ENCODE measurements at regions not wholly inside any gene's neighbourhood (a gene's known extent, or its start where the extent isn't known, plus 50 kb on each side); places are given as distances from the start of the nearest gene placed in this dataset.

- DNase-seq (ENCODE audit: low read depth), result no peak
- no peak for TF ChIP-seq CTCF (IDR thresholded peaks at IDR 0.05; ENCODE audit: insufficient read depth, low read depth, low read length, missing control alignments)
- no peak overlapping the region for H3K4me3 ChIP-seq (ENCODE audit: low read length)
Measured at GRCh38 chr6:147911686-147912085, 403.2 kb downstream of the SAMD5 start.

- DNase-seq (ENCODE audit: low read depth), result no peak
- TF ChIP-seq CTCF (IDR thresholded peaks at IDR 0.05; ENCODE audit: insufficient read depth, low read depth, low read length, missing control alignments), result no peak
- H3K4me3 ChIP-seq (ENCODE audit: low read length), result no peak overlapping the region
Measured at GRCh38 chr6:147922799-147923198, 414.3 kb downstream of the SAMD5 start.

GRCh38 chr6:147924598-147924997 is 416.1 kb downstream of the SAMD5 start:
- no peak for DNase-seq (ENCODE audit: low read depth)
- TF ChIP-seq CTCF (IDR thresholded peaks at IDR 0.05; ENCODE audit: insufficient read depth, low read depth, low read length, missing control alignments), result no peak
- no peak overlapping the region for H3K4me3 ChIP-seq (ENCODE audit: low read length)

- no peak for DNase-seq (ENCODE audit: low read depth)
- no peak overlapping the region for H3K4me3 ChIP-seq (ENCODE audit: low read length)
- TF ChIP-seq CTCF (IDR thresholded peaks at IDR 0.05; ENCODE audit: insufficient read depth, low read depth, low read length, missing control alignments), result no peak
Measured at GRCh38 chr6:147925826-147926225, 416.8 kb upstream of the SASH1 start.

- no peak overlapping the region for H3K4me3 ChIP-seq (ENCODE audit: low read length)
- TF ChIP-seq CTCF (IDR thresholded peaks at IDR 0.05; ENCODE audit: insufficient read depth, low read depth, low read length, missing control alignments), result no peak
- peak; percentile 76 for DNase-seq (ENCODE audit: low read depth)
Measured at GRCh38 chr6:147930745-147931144, 411.9 kb upstream of the SASH1 start.

- no peak for DNase-seq (ENCODE audit: low read depth)
- TF ChIP-seq CTCF (IDR thresholded peaks at IDR 0.05; ENCODE audit: insufficient read depth, low read depth, low read length, missing control alignments), result no peak
- no peak overlapping the region for H3K4me3 ChIP-seq (ENCODE audit: low read length)
Measured at GRCh38 chr6:147933224-147933623, 409.4 kb upstream of the SASH1 start.

GRCh38 chr6:147935656-147936055 is 407.0 kb upstream of the SASH1 start:
- H3K4me3 ChIP-seq (ENCODE audit: low read length), result no peak overlapping the region
- TF ChIP-seq CTCF (IDR thresholded peaks at IDR 0.05; ENCODE audit: insufficient read depth, low read depth, low read length, missing control alignments), result no peak

More at GRCh38 chr6:147935656-147936055, 407.0 kb upstream of the SASH1 start:
- DNase-seq (ENCODE audit: low read depth), result no peak
